Smooth muscle cell (in vitro differentiated cells): ENCODE measurements at regions not wholly inside any gene's neighbourhood (a gene's known extent, or its start where the extent isn't known, plus 50 kb on each side); places are given as distances from the start of the nearest gene placed in this dataset.

Source experiments
- DNase-seq: peaks from one replicate; lab custom pipeline; 2025; ENCODE audit not compliant: unreplicated experiment; lab: John Stamatoyannopoulos, UW
- H2AFZ ChIP-seq: fragments of 200-600 bp; sonication (generic); 2 replicates; pipeline ENCODE4 v1.6.0; 2016; ENCODE audit warnings: antibody characterized with exemption, low read depth, mild to moderate bottlenecking
- H3F3A ChIP-seq: fragments of 200-600 bp; sonication (generic); 2 replicates; pipeline ENCODE4 v1.6.0; 2017; ENCODE audit warnings: antibody characterized with exemption, low read depth
- H3K27ac ChIP-seq: fragments of 200-600 bp; sonication (generic); 2 replicates; pipeline ENCODE4 v1.5.1; 2016; ENCODE audit warnings: low read depth, mild to moderate bottlenecking
- H3K27me3 ChIP-seq: fragments of 200-600 bp; sonication (generic); 2 replicates; pipeline ENCODE4 v1.6.1; 2016; ENCODE audit warnings: low read depth, mild to moderate bottlenecking
- H3K36me3 ChIP-seq: fragments of 200-600 bp; sonication (generic); 2 replicates; pipeline ENCODE4 v1.5.1; 2016; ENCODE audit warnings: low read depth
- H3K4me1 ChIP-seq: fragments of 200-600 bp; sonication (generic); 2 replicates; pipeline ENCODE4 v1.5.1; 2016; ENCODE audit warnings: low read depth
- H3K4me2 ChIP-seq: fragments of 200-600 bp; sonication (generic); 2 replicates; pipeline ENCODE4 v1.6.0; 2016; ENCODE audit warnings: mild to moderate bottlenecking
- H3K4me3 ChIP-seq: fragments of 200-600 bp; sonication (generic); 2 replicates; pipeline ENCODE4 v1.5.1; 2016; ENCODE audit warnings: mild to moderate bottlenecking
- H3K79me2 ChIP-seq: fragments of 200-600 bp; sonication (generic); 2 replicates; pipeline ENCODE4 v1.6.0; 2016; ENCODE audit warnings: low read depth, mild to moderate bottlenecking
- H3K9ac ChIP-seq: fragments of 200-600 bp; sonication (generic); 2 replicates; pipeline ENCODE4 v1.6.0; 2016; ENCODE audit warnings: low read depth
- H3K9me3 ChIP-seq: fragments of 200-600 bp; sonication (generic); replicated peaks from 2 replicates; pipeline ENCODE4 v1.5.1; 2016; ENCODE audit warnings: low read depth
- H4K20me1 ChIP-seq: fragments of 200-600 bp; sonication (generic); 2 replicates; pipeline ENCODE4 v1.6.0; 2016; ENCODE audit warnings: low read depth
- CTCF ChIP-seq: fragments of 200-600 bp; sonication (generic); IDR thresholded peaks from 2 replicates; pipeline ENCODE4 v1.5.1; 2017; ENCODE audit warnings: borderline replicate concordance, mild to moderate bottlenecking, antibody characterized with exemption; ENCODE audit not compliant: insufficient read depth, poor library complexity, severe bottlenecking
- WGBS: methylation state at CpG from one replicate; pipeline ENCODE4 v1.1.7; 2016; ENCODE audit warnings: low lambda C conversion rate; 5-methylcytosine and 5-hydroxymethylcytosine counted together

- no peaks in the 10 kb centered on the region for H3K36me3 ChIP-seq
- H3K27ac ChIP-seq = no peak overlapping the region
- H4K20me1 ChIP-seq = no peaks in the 10 kb centered on the region
- WGBS = 75% methylated on average over 3 of the region's 3 CpGs
- H2AFZ ChIP-seq = no peak overlapping the region
- H3K27me3 ChIP-seq = no peaks in the 10 kb centered on the region
- H3K4me2 ChIP-seq = no peak overlapping the region
- no peak for DNase-seq
- no peaks in the 10 kb centered on the region for H3F3A ChIP-seq
- no peak overlapping the region for H3K4me3 ChIP-seq
- no peaks in the 10 kb centered on the region for H3K4me1 ChIP-seq
- no peak overlapping the region for H3K9ac ChIP-seq
- no peak for TF ChIP-seq CTCF
- no peaks in the 10 kb centered on the region for H3K79me2 ChIP-seq
- H3K9me3 ChIP-seq = no peaks in the 10 kb centered on the region
These were observed 420.5 kb downstream of the PTH2R start for GRCh38 chr2:208827109-208827508.

GRCh38 chr2:208827549-208828221 is 421.1 kb downstream of the PTH2R start:
- H3K9ac ChIP-seq = no peak overlapping the region
- no peaks in the 10 kb centered on the region for H4K20me1 ChIP-seq
- no peak for TF ChIP-seq CTCF
- no peaks in the 10 kb centered on the region for H3K4me1 ChIP-seq
- H3K9me3 ChIP-seq = no peaks in the 10 kb centered on the region
- H3K36me3 ChIP-seq = no peaks in the 10 kb centered on the region
- no peak overlapping the region for H3K4me3 ChIP-seq
- H3K27me3 ChIP-seq = no peaks in the 10 kb centered on the region
- 84% methylated on average over 4 of the region's 4 CpGs for WGBS
- H3K27ac ChIP-seq = no peak overlapping the region
- no peaks in the 10 kb centered on the region for H3F3A ChIP-seq
- no peak overlapping the region for H2AFZ ChIP-seq
- H3K4me2 ChIP-seq = no peak overlapping the region
- no peaks in the 10 kb centered on the region for H3K79me2 ChIP-seq
- no peak for DNase-seq

- 94% methylated on average over 3 of the region's 3 CpGs for WGBS
- DNase-seq = no peak
- H3K9me3 ChIP-seq = no peaks in the 10 kb centered on the region
These were observed 423.6 kb downstream of the PTH2R start for GRCh38 chr2:208830203-208830602.

More at GRCh38 chr2:208830203-208830602, 423.6 kb downstream of the PTH2R start:
- Histone ChIP-seq H3K9ac (no peak overlapping the region), H3K4me2 (no peak overlapping the region), H3K4me3 (no peak overlapping the region), H3K36me3 (no peaks in the 10 kb centered on the region), H3F3A (no peaks in the 10 kb centered on the region), H3K27ac (no peak overlapping the region), H4K20me1 (no peaks in the 10 kb centered on the region), H3K4me1 (no peaks in the 10 kb centered on the region), H2AFZ (no peak overlapping the region), H3K27me3 (no peaks in the 10 kb centered on the region), H3K79me2 (no peaks in the 10 kb centered on the region)
- no peak for TF ChIP-seq CTCF
